H1 (cell line): ENCODE measurements at regions not wholly inside any gene's neighbourhood (a gene's known extent, or its start where the extent isn't known, plus 50 kb on each side); places are given as distances from the start of the nearest gene placed in this dataset.
"Not testable (repeated sequence)": the region's sequence is repeated elsewhere in the genome, so short reads cannot be mapped to it uniquely, and the experiment has no call there.

Experiments used
- CTCF ChIA-PET: fragments of 300-600 bp; sonication (Branson Sonifier 250); formaldehyde crosslinking; loops from one replicate; lab custom pipeline; 2021; ENCODE audit not compliant: partially characterized antibody; lab: Charles Lee
- POLR2A ChIA-PET: fragments of 300-600 bp; sonication (Branson Sonifier 250); formaldehyde crosslinking; loops from one replicate; lab custom pipeline; 2021; ENCODE audit warnings: inconsistent platforms; ENCODE audit not compliant: partially characterized antibody; lab: Charles Lee
- DNase-seq, 2 experiments: peaks; one replicate each; pipeline versions ENCODE4 v3.0.0 to v3.0.0-alpha.2; 2010 to 2022; ENCODE audit warnings: low spot score in 2 of 2, low read depth in 1 of 2, mixed read lengths in 1 of 2
- FAIRE-seq: peaks from 2 replicates; lab custom pipeline; 2011; peaks lifted over from hg19 to GRCh38; lab: Jason Lieb, UNC
- H2AFZ ChIP-seq: 2 replicates; pipeline ENCODE4 v1.8.1; 2012; ENCODE audit warnings: low read length, inconsistent platforms
- H2AK5ac ChIP-seq: 2 replicates; pipeline ENCODE4 v1.6.1; 2013; ENCODE audit warnings: low read depth, low read length
- H2BK120ac ChIP-seq: replicated peaks from 2 replicates; pipeline ENCODE3; 2013; ENCODE audit warnings: low read depth, low read length, inconsistent platforms
- H2BK12ac ChIP-seq: 2 replicates; pipeline ENCODE4 v1.6.1; 2013; ENCODE audit warnings: low read depth, low read length
- H2BK15ac ChIP-seq: 2 replicates; pipeline ENCODE4 v1.6.1; 2013; ENCODE audit warnings: low read length
- H2BK20ac ChIP-seq: 2 replicates; pipeline ENCODE4 v1.6.1; 2013; ENCODE audit warnings: low read length
- H2BK5ac ChIP-seq: 2 replicates; pipeline ENCODE4 v1.6.1; 2013; ENCODE audit warnings: low read depth, low read length
- H3K14ac ChIP-seq: 2 replicates; pipeline ENCODE4 v1.6.1; 2013; ENCODE audit warnings: inconsistent platforms; ENCODE audit not compliant: insufficient read length
- H3K18ac ChIP-seq: 2 replicates; pipeline ENCODE4 v1.6.1; 2013; ENCODE audit warnings: low read length; ENCODE audit errors: extremely low read depth
- H3K23ac ChIP-seq: 2 replicates; pipeline ENCODE4 v1.6.1; 2013; ENCODE audit warnings: inconsistent platforms; ENCODE audit not compliant: insufficient read length
- H3K23me2 ChIP-seq: 2 replicates; pipeline ENCODE4 v1.6.1; 2013; ENCODE audit warnings: low read depth, low read length
- H3K27ac ChIP-seq: 2 replicates; pipeline ENCODE4 v1.6.1; 2011; ENCODE audit warnings: low read depth, low read length, inconsistent platforms
- H3K27me3 ChIP-seq, 4 experiments: replicated peaks in 1 of 4; 1 replicate in 1 of 4; 2 replicates in 3 of 4; pipeline versions ENCODE4 v1.6.1 to v1.8.1; 2011 to 2013; ENCODE audit warnings: low read length in 3 of 4, mild to moderate bottlenecking in 3 of 4, inconsistent platforms in 2 of 4, mixed read lengths in 2 of 4, moderate library complexity in 1 of 4; ENCODE audit not compliant: control insufficient read depth in 3 of 4, insufficient read depth in 3 of 4; ENCODE audit errors: extremely low read depth in 1 of 4
- H3K36me3 ChIP-seq, 4 experiments: 2 replicates each; pipeline versions ENCODE4 v1.6.1 to v1.8.1; 2011 to 2013; ENCODE audit warnings: mild to moderate bottlenecking in 4 of 4, low read length in 3 of 4, moderate library complexity in 2 of 4, control low read depth in 1 of 4, inconsistent platforms in 1 of 4; ENCODE audit not compliant: insufficient read depth in 4 of 4, control insufficient read depth in 2 of 4
- H3K4ac ChIP-seq: replicated peaks from 2 replicates; pipeline ENCODE3; 2013; ENCODE audit warnings: low read length, low read depth, mixed read lengths, inconsistent platforms; ENCODE audit not compliant: insufficient read length
- H3K4me1 ChIP-seq, 4 experiments: replicated peaks in 1 of 4; 1 replicate in 1 of 4; 2 replicates in 3 of 4; pipeline versions ENCODE4 v1.6.1 to v1.8.1; 2011 to 2013; ENCODE audit warnings: low read length in 3 of 4, inconsistent platforms in 2 of 4, mixed read lengths in 1 of 4; ENCODE audit not compliant: insufficient read depth in 4 of 4, control insufficient read depth in 3 of 4
- H3K4me2 ChIP-seq, 2 experiments: 2 replicates each; pipeline versions ENCODE4 v1.6.1 to v1.8.1; 2011 to 2013; ENCODE audit warnings: low read depth in 2 of 2, low read length in 2 of 2, control low read depth in 1 of 2, inconsistent platforms in 1 of 2, mild to moderate bottlenecking in 1 of 2; ENCODE audit not compliant: insufficient read depth in 1 of 2
- H3K4me3 ChIP-seq, 4 experiments: fragments of 200-600, 300-600 bp in 1 of 4; sonication (generic), shearing (Covaris generic), sonication (Bioruptor Twin) in 1 of 4; 2 replicates each; pipeline versions ENCODE4 v1.5.1 to v1.8.1; 2011 to 2016; ENCODE audit warnings: low read length in 4 of 4, low read depth in 3 of 4, control low read depth in 2 of 4, inconsistent platforms in 2 of 4, mild to moderate bottlenecking in 2 of 4, mixed read lengths in 1 of 4, moderate library complexity in 1 of 4; ENCODE audit not compliant: insufficient read depth in 2 of 4; ENCODE audit errors: extremely low read depth in 1 of 4
- H3K56ac ChIP-seq: replicated peaks from 2 replicates; pipeline ENCODE3; 2013; ENCODE audit warnings: low read depth, mild to moderate bottlenecking, mixed read lengths, low read length, inconsistent platforms; ENCODE audit not compliant: insufficient read length
- H3K79me1 ChIP-seq: 2 replicates; pipeline ENCODE4 v1.6.1; 2013; ENCODE audit warnings: low read depth, low read length, control low read depth
- H3K79me2 ChIP-seq, 2 experiments: 2 replicates each; pipeline versions ENCODE4 v1.6.1 to v1.8.1; 2012 to 2013; ENCODE audit warnings: low read length in 2 of 2, mild to moderate bottlenecking in 2 of 2, inconsistent platforms in 1 of 2; ENCODE audit not compliant: insufficient read depth in 2 of 2, control insufficient read depth in 1 of 2
- H3K9ac ChIP-seq, 4 experiments: replicated peaks in 1 of 4; 1 replicate in 1 of 4; 2 replicates in 3 of 4; pipeline versions ENCODE4 v1.6.1 to v1.8.1; 2011 to 2013; ENCODE audit warnings: low read depth in 3 of 4, low read length in 3 of 4, control low read depth in 2 of 4, mild to moderate bottlenecking in 2 of 4, moderate library complexity in 2 of 4, inconsistent platforms in 1 of 4; ENCODE audit errors: extremely low read depth in 1 of 4
- H3K9me3 ChIP-seq, 2 experiments: 2 replicates each; pipeline versions ENCODE4 v1.6.1 to v1.8.1; 2012 to 2013; ENCODE audit warnings: mild to moderate bottlenecking in 2 of 2, moderate library complexity in 2 of 2, control low read depth in 1 of 2, inconsistent platforms in 1 of 2, low read depth in 1 of 2, low read length in 1 of 2, mixed read lengths in 1 of 2; ENCODE audit not compliant: insufficient read depth in 2 of 2
- H4K20me1 ChIP-seq, 2 experiments: replicated peaks in 1 of 2; 2 replicates each; pipeline versions ENCODE3 to v1.8.1; 2011 to 2013; ENCODE audit warnings: inconsistent platforms in 2 of 2, low read length in 2 of 2, mild to moderate bottlenecking in 1 of 2; ENCODE audit not compliant: insufficient read depth in 2 of 2, control insufficient read depth in 1 of 2
- H4K5ac ChIP-seq: 2 replicates; pipeline ENCODE4 v1.6.1; 2013; ENCODE audit warnings: low read length, low read depth, mixed read lengths, inconsistent platforms; ENCODE audit not compliant: insufficient read length
- H4K8ac ChIP-seq: 2 replicates; pipeline ENCODE4 v1.8.0; 2013; ENCODE audit warnings: mild to moderate bottlenecking, moderate library complexity, low read length, inconsistent platforms; ENCODE audit not compliant: insufficient read depth; ENCODE audit errors: extremely low read depth
- H4K91ac ChIP-seq: replicated peaks from 2 replicates; pipeline ENCODE3; 2013; ENCODE audit warnings: low read length, mixed read lengths, inconsistent platforms; ENCODE audit not compliant: insufficient read length
- WGBS, 2 experiments: shearing (Covaris generic) in 1 of 2; methylation state at CpG; one replicate each; pipeline versions ENCODE4 v1.1.6 to v1.1.7; 2013 to 2015; ENCODE audit warnings: low lambda C conversion rate in 2 of 2, mixed read lengths in 2 of 2, inconsistent platforms in 1 of 2, low coverage in 1 of 2, missing lambda C conversion rate in 1 of 2; ENCODE audit not compliant: insufficient replicate concordance in 2 of 2, insufficient coverage in 1 of 2, insufficient read length in 1 of 2; ENCODE audit errors: extremely low coverage in 1 of 2, missing lambda C conversion rate in 1 of 2; 5-methylcytosine and 5-hydroxymethylcytosine counted together

DNA sequence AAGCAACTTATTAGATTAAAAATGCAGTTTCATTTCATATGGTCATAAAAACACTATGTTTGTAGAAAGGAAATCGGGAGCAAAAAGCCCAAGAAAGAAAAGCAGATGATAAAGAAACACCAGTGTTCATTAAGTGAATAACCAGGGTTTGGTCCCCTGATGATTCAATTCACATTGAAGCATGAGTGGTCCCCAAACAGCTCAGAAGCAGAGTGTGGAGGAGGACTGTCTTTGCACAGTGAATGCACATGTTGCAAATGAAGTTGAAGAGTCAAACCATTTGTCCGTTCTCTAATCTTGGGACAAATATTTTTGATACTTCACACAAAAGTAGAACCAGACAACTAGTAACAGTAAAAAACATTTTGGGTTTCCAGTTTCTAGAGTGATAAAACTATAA lies 117.5 kb upstream of the CBLB start:
- H3K14ac ChIP-seq, H3K27ac ChIP-seq, H3K79me2 ChIP-seq, H3K9ac ChIP-seq, H3K56ac ChIP-seq, POLR2A ChIA-PET, DNase-seq, H2BK15ac ChIP-seq, H3K23ac ChIP-seq, H4K8ac ChIP-seq, H3K4me1 ChIP-seq, H4K91ac ChIP-seq, H3K4me2 ChIP-seq, H3K23me2 ChIP-seq, H3K36me3 ChIP-seq, FAIRE-seq, H2AK5ac ChIP-seq, H3K27me3 ChIP-seq, H4K5ac ChIP-seq, H2BK20ac ChIP-seq, H3K4ac ChIP-seq, H2AFZ ChIP-seq, H3K18ac ChIP-seq, H2BK120ac ChIP-seq, H3K9me3 ChIP-seq, H2BK12ac ChIP-seq, CTCF ChIA-PET, H3K79me1 ChIP-seq, H3K4me3 ChIP-seq, H2BK5ac ChIP-seq, H4K20me1 ChIP-seq: not testable (repeated sequence)
- WGBS, 2 experiments, result 90% methylated on average over 2 of the region's 2 CpGs; no CpG with 5 or more reads in 1 of the 2 experiments
